Endothelial cell (in vitro differentiated cells): ENCODE measurements at regions not wholly inside any gene's neighbourhood (a gene's known extent, or its start where the extent isn't known, plus 50 kb on each side); places are given as distances from the start of the nearest gene placed in this dataset.

ENCODE experiments used
- DNase-seq: peaks from one replicate; pipeline ENCODE4 v3.0.0; 2021; ENCODE audit warnings: low spot score
- H3K27ac Mint-ChIP-seq: one replicate; pipeline ENCODE4 v1.8.0; 2021; ENCODE audit warnings: mixed read lengths, inconsistent platforms; ENCODE audit not compliant: unreplicated experiment
- H3K27me3 Mint-ChIP-seq: one replicate; pipeline ENCODE4 v1.8.0; 2021; ENCODE audit warnings: mild to moderate bottlenecking, moderate library complexity, mixed read lengths, inconsistent platforms; ENCODE audit not compliant: unreplicated experiment
- H3K36me3 Mint-ChIP-seq: one replicate; pipeline ENCODE4 v1.8.0; 2021; ENCODE audit warnings: mild to moderate bottlenecking, low read depth, mixed read lengths, inconsistent platforms; ENCODE audit not compliant: unreplicated experiment
- H3K4me1 Mint-ChIP-seq: one replicate; pipeline ENCODE4 v1.8.0; 2021; ENCODE audit warnings: mild to moderate bottlenecking, mixed read lengths, inconsistent platforms; ENCODE audit not compliant: unreplicated experiment
- H3K4me3 Mint-ChIP-seq: one replicate; pipeline ENCODE4 v1.8.0; 2021; ENCODE audit warnings: mild to moderate bottlenecking, mixed read lengths, inconsistent platforms; ENCODE audit not compliant: unreplicated experiment
- H3K9me3 Mint-ChIP-seq: one replicate; pipeline ENCODE4 v1.8.0; 2021; ENCODE audit warnings: mixed read lengths, inconsistent platforms; ENCODE audit not compliant: unreplicated experiment
- CTCF ChIP-seq: fragments of 200-600 bp; sonication (generic); IDR thresholded peaks from one replicate; pipeline ENCODE4 v1.5.0; 2021; ENCODE audit warnings: antibody characterized with exemption; ENCODE audit not compliant: unreplicated experiment

GRCh38 chr15:31161951-31162350 is 60.4 kb upstream of the TRPM1 start:
- Mint-ChIP-seq H3K27ac (no peak overlapping the region), H3K4me1 (no peaks in the 10 kb centered on the region), H3K36me3 (no peaks in the 10 kb centered on the region), H3K9me3 (no peaks in the 10 kb centered on the region), H3K27me3 (peaks cover 2% of the 10 kb centered on the region), H3K4me3 (no peak overlapping the region)
- no peak for TF ChIP-seq CTCF
- no peak for DNase-seq

- Mint-ChIP-seq H3K36me3 (no peaks in the 10 kb centered on the region), H3K9me3 (no peaks in the 10 kb centered on the region), H3K27ac (no peak overlapping the region), H3K4me3 (no peak overlapping the region), H3K4me1 (no peaks in the 10 kb centered on the region), H3K27me3 (peaks cover 2% of the 10 kb centered on the region)
- TF ChIP-seq CTCF: no peak
- no peak for DNase-seq
Measured at GRCh38 chr15:31162721-31163510, 61.4 kb upstream of the TRPM1 start.

- no peak overlapping the region for H3K27ac Mint-ChIP-seq
- no peaks in the 10 kb centered on the region for H3K36me3 Mint-ChIP-seq
- peaks cover 2% of the 10 kb centered on the region for H3K27me3 Mint-ChIP-seq
- TF ChIP-seq CTCF: no peak
- no peak for DNase-seq
- no peak overlapping the region for H3K4me3 Mint-ChIP-seq
- H3K9me3 Mint-ChIP-seq: no peaks in the 10 kb centered on the region
- H3K4me1 Mint-ChIP-seq: no peaks in the 10 kb centered on the region
Measured at GRCh38 chr15:31163769-31164572, 62.4 kb upstream of the TRPM1 start.

GRCh38 chr15:31164573-31164912 is 63.0 kb upstream of the TRPM1 start:
- Mint-ChIP-seq H3K9me3 (no peaks in the 10 kb centered on the region), H3K4me3 (no peak overlapping the region), H3K27ac (no peak overlapping the region), H3K4me1 (no peaks in the 10 kb centered on the region), H3K36me3 (no peaks in the 10 kb centered on the region), H3K27me3 (peaks cover 2% of the 10 kb centered on the region)
- TF ChIP-seq CTCF: no peak
- DNase-seq: no peak

GRCh38 chr15:31169558-31169957 is 68.0 kb upstream of the TRPM1 start:
- TF ChIP-seq CTCF: no peak
- peaks cover 4% of the 10 kb centered on the region for H3K27me3 Mint-ChIP-seq

More at GRCh38 chr15:31169558-31169957, 68.0 kb upstream of the TRPM1 start:
- Mint-ChIP-seq H3K36me3 (peaks cover 6% of the 10 kb centered on the region), H3K9me3 (no peaks in the 10 kb centered on the region), H3K27ac (no peak overlapping the region), H3K4me1 (no peaks in the 10 kb centered on the region), H3K4me3 (no peak overlapping the region)
- DNase-seq: no peak
